ENCODE measurements at regions not wholly inside any gene's neighbourhood (a gene's known extent, or its start where the extent isn't known, plus 50 kb on each side); places are given as distances from the start of the nearest gene placed in this dataset.

DNA sequence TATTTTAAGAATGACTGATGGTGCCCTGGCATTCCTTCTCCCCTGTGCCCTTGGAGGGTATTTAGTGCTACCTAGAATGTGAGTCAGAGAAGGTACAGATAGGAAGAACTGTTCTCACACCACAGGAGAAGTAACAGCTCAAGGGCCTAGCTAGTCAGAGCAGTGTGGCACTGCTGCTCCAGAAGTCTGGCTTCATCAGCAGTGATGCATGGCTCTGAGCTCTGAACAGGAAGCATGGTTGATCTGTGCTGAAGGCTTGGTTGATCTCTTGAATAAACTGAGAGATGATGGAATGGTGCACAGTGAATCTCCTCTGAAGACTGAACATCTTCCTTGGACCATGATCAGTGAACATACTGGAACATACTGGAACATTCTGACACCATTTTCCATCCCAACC lies 425.3 kb upstream of the SLC35B3 start:
- intact Hi-C loops (cut with DNase I) = no loop called here

DNA sequence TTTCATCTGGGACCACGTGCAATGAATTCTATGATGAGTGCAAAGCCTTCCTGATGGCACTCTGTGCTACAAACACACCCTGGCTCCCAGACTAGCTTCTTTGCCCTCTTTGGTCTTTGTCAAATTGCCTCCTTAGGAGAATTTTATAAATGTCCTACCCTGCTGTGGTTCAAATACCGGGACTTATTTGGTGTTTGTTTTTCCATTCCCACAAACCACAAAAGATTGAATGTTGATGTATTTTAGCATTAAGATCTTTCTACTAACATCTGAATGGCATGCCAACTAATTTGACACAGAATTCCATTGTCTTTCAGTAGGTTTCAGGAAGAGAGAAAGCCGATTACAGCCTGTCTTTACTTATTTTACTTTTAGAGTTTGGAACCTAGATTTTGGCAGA lies 424.2 kb upstream of the SLC35B3 start:
- H3K9me3 ChIP-seq = no peaks in the 10 kb centered on the region
- intact Hi-C loops (cut with DNase I) = no loop called here
- H3K4me1 ChIP-seq = peaks cover 0 to 10% (median 0%) of the 10 kb centered on the region in 9 donors
- ATAC-seq = no peak
- no peaks in the 10 kb centered on the region for H3K27me3 ChIP-seq
- WGBS, 2 donors = 71 to 78% methylated on average over 3 of the region's 3 CpGs
- H3K4me3 ChIP-seq = no peak overlapping the region
- no peak overlapping the region for H3K27ac ChIP-seq
- no peak for DNase-seq
- no peaks in the 10 kb centered on the region for H3K36me3 ChIP-seq
- TF ChIP-seq, protein P1, sequence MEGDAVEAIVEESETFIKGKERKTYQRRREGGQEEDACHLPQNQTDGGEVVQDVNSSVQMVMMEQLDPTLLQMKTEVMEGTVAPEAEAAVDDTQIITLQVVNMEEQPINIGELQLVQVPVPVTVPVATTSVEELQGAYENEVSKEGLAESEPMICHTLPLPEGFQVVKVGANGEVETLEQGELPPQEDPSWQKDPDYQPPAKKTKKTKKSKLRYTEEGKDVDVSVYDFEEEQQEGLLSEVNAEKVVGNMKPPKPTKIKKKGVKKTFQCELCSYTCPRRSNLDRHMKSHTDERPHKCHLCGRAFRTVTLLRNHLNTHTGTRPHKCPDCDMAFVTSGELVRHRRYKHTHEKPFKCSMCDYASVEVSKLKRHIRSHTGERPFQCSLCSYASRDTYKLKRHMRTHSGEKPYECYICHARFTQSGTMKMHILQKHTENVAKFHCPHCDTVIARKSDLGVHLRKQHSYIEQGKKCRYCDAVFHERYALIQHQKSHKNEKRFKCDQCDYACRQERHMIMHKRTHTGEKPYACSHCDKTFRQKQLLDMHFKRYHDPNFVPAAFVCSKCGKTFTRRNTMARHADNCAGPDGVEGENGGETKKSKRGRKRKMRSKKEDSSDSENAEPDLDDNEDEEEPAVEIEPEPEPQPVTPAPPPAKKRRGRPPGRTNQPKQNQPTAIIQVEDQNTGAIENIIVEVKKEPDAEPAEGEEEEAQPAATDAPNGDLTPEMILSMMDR (IDR thresholded peaks at IDR 0.05) = no peak

More for the DNA sequence above, 425.3 kb upstream of the SLC35B3 start:
- no peaks in the 10 kb centered on the region for H3K9me3 ChIP-seq
- DNase-seq (no peak), ATAC-seq (no peak)
- no peak overlapping the region for H3K4me3 ChIP-seq
- H3K27ac ChIP-seq = no peak overlapping the region
- TF ChIP-seq, protein P1 (IDR thresholded peaks at IDR 0.05) = no peak
- no peaks in the 10 kb centered on the region for H3K36me3 ChIP-seq
- H3K27me3 ChIP-seq = no peaks in the 10 kb centered on the region
- H3K4me1 ChIP-seq = peaks cover 0 to 10% (median 0%) of the 10 kb centered on the region in 9 donors

DNA sequence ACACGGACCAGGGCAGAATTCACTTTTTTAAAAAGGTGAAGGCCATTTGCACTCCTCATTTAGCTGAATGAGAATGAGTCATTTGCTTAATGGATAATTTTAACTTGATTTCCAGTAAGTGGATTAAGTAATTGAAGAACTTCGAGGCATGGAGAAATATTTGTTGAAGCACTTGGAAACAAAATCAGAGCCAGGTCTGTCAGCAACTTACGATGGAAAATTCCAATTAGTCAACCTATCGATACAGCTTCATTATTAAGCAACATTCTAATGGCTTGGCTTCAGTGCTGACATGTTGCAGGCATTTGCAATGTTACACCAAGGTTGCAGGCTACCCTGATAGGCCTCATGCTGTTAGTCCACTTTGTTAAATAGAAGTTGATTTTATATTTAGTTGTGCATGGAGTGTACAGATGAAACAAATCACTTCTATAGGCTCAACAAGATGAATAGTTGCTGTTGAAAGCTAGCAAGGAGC lies 423.5 kb upstream of the SLC35B3 start:
- DNase-seq (no peak), ATAC-seq (peak in 2 of 8 donors; percentile 26 to 81)
- WGBS, 2 donors = 46 to 52% methylated on average over 4 of the region's 4 CpGs
- intact Hi-C loops (cut with DNase I) = no loop called here
- Histone ChIP-seq H3K4me1 (peaks cover 0 to 10% (median 0%) of the 10 kb centered on the region in 9 donors), H3K27ac (peak overlapping the region in 2 of 10 donors; percentile 33 to 78), H3K36me3 (no peaks in the 10 kb centered on the region), H3K27me3 (no peaks in the 10 kb centered on the region), H3K4me3 (no peak overlapping the region), H3K9me3 (no peaks in the 10 kb centered on the region)
- TF ChIP-seq, protein P1 (IDR thresholded peaks at IDR 0.05) = no peak

DNA sequence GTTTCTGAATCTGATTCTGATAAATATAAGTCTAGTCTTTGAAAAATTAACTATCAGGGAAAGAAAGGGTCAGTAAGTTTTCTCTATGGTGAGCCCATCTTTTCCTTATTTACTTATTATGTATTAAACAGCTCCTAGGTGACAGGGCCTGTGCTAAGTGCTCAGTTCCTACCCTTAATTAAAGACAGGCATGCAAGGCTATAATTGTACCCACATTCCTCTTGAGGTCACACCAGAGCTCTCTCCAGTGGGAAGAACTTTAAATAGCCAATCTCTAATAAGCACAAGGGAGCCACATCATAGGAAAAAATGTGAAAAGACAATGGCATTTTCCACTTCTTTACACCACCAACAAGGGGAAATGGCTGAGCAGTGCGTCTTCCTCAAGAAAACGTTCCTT lies 421.8 kb upstream of the SLC35B3 start:
- DNase-seq (no peak), ATAC-seq (peak; percentile 65 to 97 (median 90))
- no peaks in the 10 kb centered on the region for H3K36me3 ChIP-seq
- peaks cover 0 to 10% (median 0%) of the 10 kb centered on the region in 9 donors for H3K4me1 ChIP-seq
- no peaks in the 10 kb centered on the region for H3K27me3 ChIP-seq
- no peak overlapping the region for H3K4me3 ChIP-seq
- intact Hi-C loops (cut with DNase I) = no loop called here
- peak overlapping the region in 8 of 10 donors; percentile 21 to 78 (median 57) for H3K27ac ChIP-seq
- no peaks in the 10 kb centered on the region for H3K9me3 ChIP-seq
- WGBS, 2 donors = 29 to 47% methylated on average over 2 of the region's 2 CpGs
- TF ChIP-seq, protein P1 (IDR thresholded peaks at IDR 0.05) = no peak
